C4-2B (cell line): ENCODE measurements at regions not wholly inside any gene's neighbourhood (a gene's known extent, or its start where the extent isn't known, plus 50 kb on each side); places are given as distances from the start of the nearest gene placed in this dataset.

Source experiments
- CTCF ChIP-seq: fragments of 450-650 bp; conservative IDR thresholded peaks from 2 replicates; pipeline ENCODE4 v1.5.1; 2017; ENCODE audit warnings: mild to moderate bottlenecking
- ZFX ChIP-seq: fragments of 450-650 bp; IDR thresholded peaks from 2 replicates; pipeline ENCODE4 v1.6.1; 2017

GRCh38 chr6:102525336-102525735, 1131.8 kb downstream of the GRIK2 start:
- no peak for TF ChIP-seq CTCF
- no peak for TF ChIP-seq ZFX
